A673 (cell line): ENCODE measurements at regions not wholly inside any gene's neighbourhood (a gene's known extent, or its start where the extent isn't known, plus 50 kb on each side); places are given as distances from the start of the nearest gene placed in this dataset.

Experiments
- BruUV-seq: library from RNA; stranded (reverse); fragments of 400-500 nt; replicated peaks from 2 replicates; lab custom pipeline; 2021; lab: Mats Ljungman, UMichigan
- CTCF ChIA-PET: fragments of 300-600 bp; sonication (Branson Sonifier 250); formaldehyde crosslinking; loops from one replicate; lab custom pipeline; 2022; ENCODE audit warnings: antibody characterized with exemption; lab: Charles Lee
- POLR2A ChIA-PET: fragments of 300-600 bp; sonication (Branson Sonifier 250); formaldehyde crosslinking; loops from one replicate; lab custom pipeline; 2022; ENCODE audit warnings: antibody characterized with exemption; ENCODE audit not compliant: low non-redundant PET; lab: Charles Lee
- DNase-seq: peaks from one replicate; pipeline ENCODE4 v3.0.0-alpha.2; 2015; ENCODE audit warnings: low spot score
- H3K27ac ChIP-seq: fragments of 200-600 bp; sonication (generic); 2 replicates; pipeline ENCODE4 v1.5.1; 2016; ENCODE audit warnings: mixed run types, low read depth, mild to moderate bottlenecking, mixed read lengths, antibody characterized with exemption, low read length; ENCODE audit not compliant: poor library complexity, severe bottlenecking
- H3K27me3 ChIP-seq: fragments of 200-600 bp; sonication (generic); replicated peaks from 2 replicates; pipeline ENCODE4 v1.6.1; 2017; ENCODE audit warnings: mixed run types, low read depth, mild to moderate bottlenecking, mixed read lengths, antibody characterized with exemption, low read length; ENCODE audit not compliant: insufficient read depth, poor library complexity
- H3K36me3 ChIP-seq: fragments of 200-600 bp; sonication (generic); 2 replicates; pipeline ENCODE4 v1.6.1; 2016; ENCODE audit warnings: mixed run types, mild to moderate bottlenecking, mixed read lengths, antibody characterized with exemption, low read length; ENCODE audit not compliant: insufficient read depth, poor library complexity, severe bottlenecking
- H3K4me1 ChIP-seq: fragments of 200-600 bp; sonication (generic); 2 replicates; pipeline ENCODE4 v1.6.1; 2017; ENCODE audit warnings: mixed run types, mild to moderate bottlenecking, mixed read lengths, antibody characterized with exemption, low read length; ENCODE audit not compliant: insufficient read depth, poor library complexity, severe bottlenecking
- H3K4me3 ChIP-seq: fragments of 200-600 bp; sonication (generic); 2 replicates; pipeline ENCODE4 v1.5.1; 2016; ENCODE audit warnings: low read depth, mixed run types, mild to moderate bottlenecking, mixed read lengths, low read length; ENCODE audit not compliant: poor library complexity, severe bottlenecking
- H3K9me3 ChIP-seq: fragments of 200-600 bp; sonication (generic); 2 replicates; pipeline ENCODE4 v1.6.1; 2016; ENCODE audit warnings: mixed run types, low read depth, mild to moderate bottlenecking, mixed read lengths, antibody characterized with exemption, low read length; ENCODE audit not compliant: poor library complexity, severe bottlenecking
- CTCF ChIP-seq: fragments of 300-800, 200-600 bp; sonication (generic); conservative IDR thresholded peaks from 2 replicates; pipeline ENCODE4 v1.5.1; 2017; ENCODE audit warnings: low read depth, mild to moderate bottlenecking, antibody characterized with exemption, low read length, moderate library complexity, mixed read lengths
- EZH2 ChIP-seq: fragments of 200-600 bp; sonication (generic); IDR thresholded peaks from 2 replicates; pipeline ENCODE4 v1.6.1; 2017; ENCODE audit warnings: borderline replicate concordance, low read depth, mild to moderate bottlenecking, mixed read lengths, antibody characterized with exemption, low read length; ENCODE audit not compliant: poor library complexity, severe bottlenecking
- intact Hi-C: fragments of 100-400 bp; cut with micrococcal nuclease; formaldehyde crosslinking; loops from one replicate; pipeline ENCODE4 v1.10.0; 2022; ENCODE audit not compliant: unreplicated experiment

GRCh38 chr12:13817131-13817530 is 164.3 kb downstream of the GRIN2B start:
- ChIA-PET CTCF (no interaction called here), POLR2A (no interaction called here)
- Histone ChIP-seq H3K27me3 (peaks cover 63% of the 10 kb centered on the region), H3K27ac (no peak overlapping the region), H3K9me3 (no peaks in the 10 kb centered on the region), H3K4me1 (no peaks in the 10 kb centered on the region), H3K4me3 (no peak overlapping the region), H3K36me3 (no peaks in the 10 kb centered on the region)
- DNase-seq = no peak
- intact Hi-C loops = no loop called here
- no TSS peak for BruUV-seq
- TF ChIP-seq EZH2 = no peak
- TF ChIP-seq CTCF = no peak

GRCh38 chr12:13816394-13816793 is 165.0 kb downstream of the GRIN2B start:
- ChIA-PET CTCF (no interaction called here), POLR2A (no interaction called here)
- no peaks in the 10 kb centered on the region for H3K36me3 ChIP-seq
- H3K4me3 ChIP-seq = no peak overlapping the region
- H3K9me3 ChIP-seq = no peaks in the 10 kb centered on the region
- no peak for DNase-seq
- TF ChIP-seq EZH2 (no peak), CTCF (no peak)
- intact Hi-C loops = no loop called here
- H3K27me3 ChIP-seq = peaks cover 62% of the 10 kb centered on the region
- BruUV-seq = no TSS peak
- H3K4me1 ChIP-seq = no peaks in the 10 kb centered on the region
- H3K27ac ChIP-seq = no peak overlapping the region

GRCh38 chr12:13812168-13812567 is 169.2 kb downstream of the GRIN2B start:
- no peaks in the 10 kb centered on the region for H3K36me3 ChIP-seq
- DNase-seq = no peak
- TF ChIP-seq CTCF (no peak), EZH2 (no peak)
- no peak overlapping the region for H3K4me3 ChIP-seq
- H3K9me3 ChIP-seq = no peaks in the 10 kb centered on the region
- no peaks in the 10 kb centered on the region for H3K4me1 ChIP-seq
- H3K27ac ChIP-seq = no peak overlapping the region
- POLR2A ChIA-PET = no interaction called here
- CTCF ChIA-PET = no interaction called here
- no TSS peak for BruUV-seq
- intact Hi-C loops = no loop called here
- H3K27me3 ChIP-seq = peaks cover 42% of the 10 kb centered on the region
